CD4-positive, alpha-beta T cell treated with Interleukin-15 for 4 hours (primary cell): ENCODE measurements at regions not wholly inside any gene's neighbourhood (a gene's known extent, or its start where the extent isn't known, plus 50 kb on each side); places are given as distances from the start of the nearest gene placed in this dataset.

Experiments used
- DNase-seq: peaks from one replicate; pipeline ENCODE4 v3.0.0-alpha.2; 2020; ENCODE audit warnings: low spot score

DNA sequence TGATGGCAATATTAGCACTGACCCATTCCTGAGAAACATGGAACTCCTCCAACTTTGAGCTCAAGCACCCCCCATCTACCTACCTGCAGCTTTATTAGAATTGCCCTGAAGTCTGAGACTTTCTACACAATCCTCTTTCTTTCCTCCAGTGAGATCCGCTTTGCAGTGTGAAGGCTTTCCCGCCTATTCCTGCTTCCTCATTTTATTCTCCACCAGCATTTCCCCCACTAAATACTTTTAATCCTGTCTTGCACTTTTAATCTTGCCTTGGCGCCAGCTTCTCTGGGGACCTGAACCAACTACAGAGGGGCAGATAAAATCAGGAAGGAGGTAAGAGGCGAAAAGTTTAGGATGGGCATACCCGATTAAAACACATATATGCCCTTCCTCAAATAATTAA is 178.1 kb upstream of the PRDM1 start:
- no peak for DNase-seq

DNA sequence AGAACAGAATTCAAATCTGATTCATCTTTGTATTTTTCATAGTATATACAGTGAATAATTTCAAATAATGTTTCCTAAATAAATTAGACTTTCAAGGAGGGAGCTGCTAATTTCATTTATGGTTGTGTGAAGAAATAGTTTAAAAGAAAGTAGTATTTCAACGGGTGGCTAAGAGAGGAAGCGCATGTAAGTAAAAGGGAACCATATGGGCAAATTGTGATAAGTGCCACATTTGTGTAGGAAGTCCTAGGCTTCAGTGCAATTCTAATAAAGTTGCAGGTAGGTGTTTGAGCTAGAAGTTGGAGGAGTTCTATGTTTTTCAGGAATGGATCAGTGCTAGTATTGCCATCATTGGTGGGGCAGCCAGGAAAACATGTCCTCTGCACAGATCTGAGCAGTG is 178.8 kb upstream of the PRDM1 start:
- no peak for DNase-seq

DNA sequence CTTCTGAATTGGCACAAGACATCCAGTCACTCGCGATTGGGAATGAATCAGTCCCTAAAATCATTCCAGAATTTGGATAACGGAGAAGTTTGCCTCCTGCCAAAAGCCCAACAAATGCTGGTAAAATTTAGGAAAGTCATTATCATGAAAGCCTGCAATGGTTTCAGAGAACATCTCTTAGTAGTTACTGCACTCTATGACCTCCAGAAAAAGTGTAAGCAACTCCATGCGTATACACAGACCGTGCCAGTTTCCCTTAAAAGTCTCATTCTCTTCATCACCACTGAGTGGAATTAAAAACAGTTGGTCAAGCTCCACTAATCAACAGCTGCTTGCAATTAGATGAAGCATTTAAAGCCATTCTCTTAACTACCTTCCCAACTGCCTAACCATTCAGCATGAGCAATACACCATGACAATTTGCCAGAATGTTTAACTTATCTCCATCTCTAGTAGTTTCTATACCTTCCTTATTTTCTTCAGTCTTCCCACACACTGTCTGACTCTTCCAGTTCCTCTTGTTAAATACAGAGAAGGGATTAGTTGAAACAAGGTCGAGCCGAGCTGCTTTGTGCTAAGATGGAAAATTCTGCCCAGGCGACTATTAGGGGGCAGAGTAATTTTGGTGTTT is 183.6 kb upstream of the PRDM1 start:
- DNase-seq, result no peak

DNA sequence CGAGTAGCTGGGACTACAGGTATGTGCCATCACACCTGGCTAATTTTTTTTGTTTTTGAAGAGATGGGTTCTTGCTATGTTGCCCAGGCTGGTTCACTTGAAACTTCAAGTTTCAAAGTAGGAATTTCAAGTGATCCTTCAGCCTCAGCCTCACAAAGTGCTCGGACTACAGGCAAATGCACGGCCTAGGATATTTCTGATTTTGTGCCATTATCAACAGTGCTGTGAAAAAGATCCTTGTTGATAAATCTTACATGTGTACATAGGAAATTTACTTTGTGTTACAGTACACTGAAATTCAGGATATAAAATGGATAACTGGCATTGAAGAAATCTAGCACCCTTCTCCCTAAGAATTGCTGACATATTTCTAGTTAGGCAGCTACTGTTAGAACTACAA is 184.6 kb upstream of the PRDM1 start:
- DNase-seq, result no peak

DNA sequence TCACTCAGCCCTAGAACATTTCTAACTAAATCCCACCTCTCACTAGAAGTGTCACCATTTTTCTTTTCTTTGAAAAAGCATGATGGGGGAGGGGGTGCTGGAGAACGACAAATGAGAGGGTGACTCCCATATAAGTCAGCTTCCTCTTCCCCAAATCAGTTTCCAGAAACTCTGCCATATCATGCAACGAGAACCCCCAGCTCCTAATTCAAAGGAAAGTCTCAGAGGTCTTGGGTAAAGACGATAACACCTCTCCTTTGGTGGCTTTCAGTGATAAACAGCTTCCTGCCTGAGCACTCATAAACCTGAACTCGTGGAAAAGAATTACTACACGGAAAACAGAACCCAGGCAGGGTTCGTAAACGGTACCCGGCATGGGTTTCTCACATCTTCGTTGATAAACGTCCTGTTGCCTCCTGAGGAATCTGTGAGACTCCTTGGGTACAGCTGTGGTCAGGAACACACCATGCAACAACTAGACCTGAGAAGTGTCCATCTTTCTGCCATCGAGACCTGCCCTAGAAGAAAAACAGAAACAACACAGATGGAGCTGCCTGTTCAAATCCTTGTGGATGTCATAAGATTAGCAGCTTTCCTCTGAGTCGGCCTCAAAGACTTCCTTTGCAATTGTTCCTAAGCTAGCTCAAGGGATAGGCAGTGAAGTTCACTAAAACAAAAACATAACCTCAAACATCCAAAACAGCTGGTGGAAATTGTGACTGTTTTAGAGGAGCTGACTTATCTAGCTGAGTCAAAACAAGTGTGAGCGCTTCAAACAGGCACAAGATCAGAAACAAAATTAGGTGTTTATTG is 185.8 kb upstream of the PRDM1 start:
- peak; percentile 21 for DNase-seq

DNA sequence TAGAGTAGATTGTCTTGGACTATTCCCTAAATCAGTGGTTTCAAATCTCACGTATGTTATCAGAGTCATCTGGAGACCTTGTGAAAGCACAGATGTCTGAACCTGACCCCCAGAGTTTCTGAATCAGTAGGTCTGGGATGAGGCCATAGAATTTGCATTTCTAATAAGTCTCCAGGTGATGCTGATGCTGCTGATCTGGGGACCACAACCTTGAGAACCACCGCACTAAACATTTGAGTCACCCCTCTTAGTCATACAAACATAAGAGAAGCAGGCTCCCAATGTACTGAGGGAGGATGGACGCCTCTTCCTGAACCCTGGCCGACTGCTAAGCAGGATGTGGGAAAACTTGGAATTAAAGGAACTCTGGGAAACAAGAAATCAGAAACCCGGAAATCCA is 187.8 kb upstream of the PRDM1 start:
- DNase-seq, result no peak

DNA sequence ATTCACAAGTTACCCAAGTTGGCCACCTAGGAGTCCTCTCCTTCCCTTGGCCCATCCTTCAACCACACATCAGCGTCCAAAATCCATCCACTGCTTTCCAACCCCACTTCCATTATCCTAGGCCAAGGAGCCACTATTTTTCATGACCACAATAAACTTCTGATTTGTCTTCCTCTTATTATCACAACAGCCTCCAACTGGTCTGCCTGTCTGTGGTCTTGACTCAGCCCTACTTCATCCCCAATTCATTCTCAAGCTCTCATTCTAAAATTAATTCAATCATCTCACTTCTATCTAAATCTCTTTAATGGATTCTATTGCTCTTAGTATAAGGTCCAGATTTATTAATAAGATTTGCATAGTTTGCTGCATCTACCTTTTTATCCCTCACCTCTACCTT is 189.0 kb upstream of the PRDM1 start:
- DNase-seq, result no peak

DNA sequence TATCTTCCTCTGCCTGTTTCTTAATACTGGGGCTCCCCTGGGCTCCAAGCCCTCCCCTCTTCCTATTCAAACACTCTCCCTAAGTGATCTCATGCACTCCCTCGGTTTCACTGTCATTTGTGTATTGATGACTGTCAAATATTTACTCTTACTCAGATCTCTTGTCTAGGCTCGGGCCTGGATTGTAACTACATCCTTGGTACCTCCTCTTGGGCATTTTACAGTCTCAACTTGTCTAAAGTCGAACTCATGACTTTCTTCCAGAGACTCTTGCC is 189.4 kb upstream of the PRDM1 start:
- DNase-seq, result no peak

DNA sequence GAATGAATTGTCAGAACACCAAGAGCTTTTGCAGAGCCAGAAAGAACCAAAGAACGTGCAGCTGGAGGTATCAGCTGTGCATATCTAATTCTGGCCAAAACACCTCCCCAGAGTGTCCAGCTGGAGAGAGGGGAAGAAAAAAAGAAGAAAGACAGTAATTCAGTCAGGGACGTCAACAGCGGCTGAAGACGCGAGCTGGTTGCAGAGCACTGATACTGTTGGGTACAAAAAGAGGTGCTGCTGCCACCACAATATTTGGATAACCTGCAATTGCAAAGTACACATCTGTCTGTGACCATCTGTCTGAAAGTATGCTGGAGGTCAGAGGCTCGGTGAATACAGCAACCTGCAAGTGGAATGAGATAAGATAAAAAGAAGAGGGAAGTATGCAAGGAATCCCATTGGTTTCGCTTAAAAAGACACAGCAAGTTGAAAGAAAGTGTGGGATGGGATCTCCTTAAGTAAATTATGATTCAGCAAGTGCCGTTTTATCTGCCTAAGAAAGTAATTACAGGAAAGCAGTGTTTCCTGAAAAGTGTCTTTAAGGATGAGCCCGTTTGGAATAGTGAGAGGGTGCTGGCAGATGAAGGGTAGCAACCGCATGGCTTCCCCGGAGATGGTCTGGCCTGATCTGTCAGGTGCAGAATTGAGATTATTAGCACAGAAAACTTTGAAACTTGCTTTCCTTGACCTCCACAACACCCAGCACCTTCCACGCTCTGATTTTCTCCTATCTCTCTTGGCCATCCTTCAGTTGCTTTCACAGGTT is 189.9 kb upstream of the PRDM1 start:
- no peak for DNase-seq

DNA sequence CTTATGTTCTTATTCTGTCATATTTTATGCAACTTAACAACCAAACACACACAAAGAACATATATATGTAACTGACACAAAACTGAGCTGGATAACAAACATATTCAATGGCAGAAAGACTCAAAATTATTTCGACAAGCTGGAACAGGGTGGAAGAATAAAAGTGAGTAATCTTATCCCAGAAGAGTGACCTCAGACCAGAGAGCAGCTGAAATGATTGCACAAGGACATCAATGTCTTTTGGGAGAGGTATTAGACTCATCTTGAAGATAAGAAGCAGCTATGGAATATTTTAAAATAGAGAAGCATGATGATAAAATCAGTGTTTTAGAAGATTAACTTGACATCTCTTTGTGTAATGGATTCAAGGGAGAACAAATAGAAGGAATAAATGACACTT is 191.6 kb upstream of the PRDM1 start:
- DNase-seq, result no peak

DNA sequence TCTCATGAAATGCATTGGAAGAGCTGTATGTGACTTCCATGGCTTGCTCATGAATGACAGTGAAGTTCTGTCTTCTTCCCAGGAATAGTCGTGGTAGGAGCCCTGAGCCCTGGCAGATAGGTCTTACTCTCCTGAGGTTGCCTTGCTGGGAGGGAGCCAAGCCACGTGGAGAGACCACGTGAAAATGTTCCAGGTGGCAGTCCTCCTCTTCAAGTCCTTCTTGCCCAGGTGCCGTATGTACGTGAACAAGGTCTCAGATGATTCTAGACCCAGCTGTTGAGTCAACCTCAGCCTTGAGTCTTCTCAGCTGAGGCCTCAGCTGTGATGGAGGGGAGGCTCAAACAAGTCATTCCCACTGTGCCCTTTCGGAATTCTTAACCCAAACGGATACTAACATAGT is 192.4 kb upstream of the PRDM1 start:
- DNase-seq, result no peak

DNA sequence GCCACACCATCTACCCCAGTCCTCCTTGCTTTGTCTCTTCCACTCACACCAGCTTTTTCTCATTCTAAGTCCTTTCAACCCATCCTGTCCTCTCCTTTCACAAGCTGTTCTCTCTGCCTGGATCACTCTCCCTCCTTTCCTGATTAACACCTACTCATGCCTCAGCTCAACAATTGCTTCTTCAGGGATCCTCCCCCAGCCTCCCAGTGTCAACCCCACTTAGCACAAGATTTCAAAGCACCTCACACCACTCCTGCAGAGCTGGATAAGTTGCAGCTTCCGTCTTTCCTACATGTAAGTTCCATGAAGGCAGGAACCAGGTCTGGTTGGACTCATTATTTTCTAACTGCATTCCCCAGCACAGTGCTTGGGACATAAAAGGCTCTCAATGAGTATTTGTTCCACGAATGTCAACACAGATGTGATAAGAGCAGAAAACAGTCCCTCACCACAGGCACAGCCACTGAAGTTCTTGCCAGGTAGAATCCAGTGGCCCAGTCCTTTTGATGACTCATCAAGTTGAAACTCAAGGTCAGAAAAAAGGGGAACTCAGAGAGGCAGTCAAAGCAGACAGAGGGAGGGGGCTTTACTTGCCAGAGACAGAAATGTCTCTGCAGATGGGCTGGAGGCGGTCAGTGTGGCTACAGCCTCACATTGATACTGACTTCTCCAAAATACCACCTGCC is 193.4 kb upstream of the PRDM1 start:
- DNase-seq, result no peak

DNA sequence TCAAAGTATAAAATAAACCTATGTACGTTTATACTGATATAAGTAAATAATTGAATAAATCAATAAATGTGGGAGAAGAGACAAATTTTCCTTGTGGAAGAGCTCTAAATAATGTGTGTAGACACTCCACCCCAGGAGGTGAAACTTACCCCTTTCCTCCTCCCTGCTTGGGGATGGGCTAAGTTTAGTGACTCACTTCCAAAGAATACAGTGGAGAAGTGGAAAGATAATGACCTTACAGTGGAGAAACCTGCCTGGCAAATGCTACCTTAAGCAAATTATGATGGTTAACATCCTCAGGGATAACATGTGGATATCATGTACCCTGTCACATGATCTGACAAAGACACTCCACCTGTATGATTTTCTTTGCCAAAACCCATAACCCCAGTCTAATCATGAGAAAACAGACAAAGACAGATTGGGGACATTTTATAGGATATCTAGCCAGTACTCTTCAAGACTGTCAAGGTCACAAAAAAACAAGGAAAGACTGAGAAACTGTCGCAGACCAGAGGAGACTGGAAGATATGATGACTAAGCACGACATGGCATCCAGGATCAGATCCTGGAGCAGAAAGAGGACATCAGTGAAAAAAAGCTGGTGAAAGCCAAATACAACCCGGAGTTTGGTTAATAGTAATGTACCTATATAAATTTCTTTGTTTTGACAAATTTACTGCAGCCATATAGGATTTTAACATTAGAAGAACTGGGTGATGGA is 195.5 kb upstream of the PRDM1 start:
- no peak for DNase-seq

DNA sequence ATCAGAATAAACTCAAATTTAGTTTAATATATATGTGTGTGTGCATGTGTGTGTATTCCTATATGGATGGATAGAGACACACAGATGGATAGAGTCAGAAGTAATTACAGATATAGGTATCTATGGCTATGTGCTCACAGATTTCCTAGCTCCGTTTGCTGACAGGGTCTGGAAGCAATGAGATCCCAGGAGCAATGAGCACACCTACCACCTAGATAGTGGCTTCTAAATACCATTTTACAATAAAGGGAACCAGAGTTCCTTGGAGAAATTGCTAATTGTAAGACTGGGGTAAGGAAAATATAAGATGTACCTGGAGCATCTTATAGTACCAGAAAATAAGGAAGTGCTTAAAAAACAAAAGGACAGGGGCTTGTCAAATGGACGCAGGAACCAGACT is 196.2 kb upstream of the PRDM1 start:
- DNase-seq, result no peak

DNA sequence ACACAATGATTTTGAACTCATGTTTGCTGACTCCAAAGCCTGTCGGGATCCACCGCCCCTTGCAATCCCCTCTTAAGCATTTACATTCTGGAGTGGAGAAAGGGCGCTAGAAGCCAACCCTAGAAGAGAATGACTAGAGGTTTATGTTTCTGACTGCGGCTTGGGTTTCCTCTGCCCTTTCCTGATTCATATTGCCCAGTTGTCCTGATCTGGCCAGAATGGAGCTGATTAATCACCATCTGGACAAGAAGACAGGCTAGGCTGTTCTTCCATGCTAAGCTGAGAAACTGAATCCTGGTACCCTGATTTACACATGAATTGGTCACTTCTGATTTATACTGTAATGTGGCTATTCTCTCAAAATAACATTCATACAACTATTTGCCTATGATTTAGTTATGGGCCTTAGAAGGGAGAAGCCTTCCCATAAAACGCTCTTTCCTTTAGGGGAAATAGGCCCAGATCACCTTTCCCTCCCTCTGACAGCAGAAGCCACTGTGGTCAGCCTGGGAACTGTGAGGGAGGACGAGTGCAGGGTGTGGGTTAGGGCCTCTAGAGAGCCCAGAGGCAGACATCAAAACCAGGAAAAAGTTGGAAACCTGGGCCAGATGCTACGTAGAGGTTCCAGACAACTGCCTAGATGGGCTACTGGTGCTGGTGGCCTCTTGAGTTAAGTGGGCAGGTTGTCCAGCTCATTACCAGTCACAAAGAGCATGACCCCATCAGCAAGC is 199.2 kb upstream of the PRDM1 start:
- no peak for DNase-seq

DNA sequence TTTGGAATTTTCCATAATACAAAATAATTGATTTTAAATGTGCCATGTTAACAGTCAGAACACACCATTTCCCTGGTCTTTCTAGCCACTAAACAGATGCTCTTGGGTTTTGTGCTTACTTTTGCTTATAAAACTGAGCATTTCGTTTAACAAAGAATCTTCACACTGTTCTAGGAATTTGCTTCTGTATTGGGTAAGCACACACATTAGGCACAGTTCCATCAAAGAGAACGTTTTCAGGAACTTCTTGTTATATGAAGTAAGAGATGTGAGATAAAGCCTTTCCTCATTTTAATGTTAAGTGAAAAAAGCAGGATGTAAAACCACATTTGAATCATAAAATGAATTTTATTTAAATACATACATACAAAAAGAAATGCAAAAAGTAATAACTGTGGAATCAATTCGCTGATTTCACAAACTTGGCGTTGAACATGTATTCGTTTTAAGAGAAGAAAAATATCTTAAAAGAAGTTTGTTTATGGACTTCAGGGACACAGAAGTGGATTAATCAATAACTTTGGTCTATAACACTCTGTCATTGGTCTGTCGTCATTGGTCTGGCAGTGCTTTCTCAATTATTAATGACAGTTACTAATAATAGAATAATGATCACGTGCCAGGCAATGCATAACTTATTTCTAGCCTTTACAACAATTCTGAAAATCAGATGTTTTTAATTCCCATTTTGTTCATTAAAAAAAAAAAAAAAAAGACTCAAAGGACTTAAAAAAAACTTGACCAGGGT is 199.9 kb upstream of the PRDM1 start:
- DNase-seq, result no peak

DNA sequence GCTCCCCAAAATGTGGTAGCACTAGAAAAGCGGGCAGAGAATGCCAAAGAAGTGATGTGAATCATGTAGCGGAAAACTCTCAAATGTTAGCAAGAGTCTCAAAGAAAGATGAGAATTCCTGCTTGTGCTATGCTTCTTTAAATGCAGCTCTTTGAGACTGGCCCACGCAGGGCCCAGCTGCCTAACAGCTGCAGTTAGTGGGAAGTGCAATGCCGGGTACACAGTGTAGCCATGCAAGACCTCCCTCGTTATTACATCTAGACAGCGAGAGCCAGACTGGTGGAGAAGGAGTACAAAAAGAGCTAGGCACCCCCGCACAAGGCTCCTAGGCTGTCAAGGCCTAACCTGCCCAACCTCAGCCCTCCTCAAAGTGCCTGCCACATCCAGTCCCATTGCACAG is 201.7 kb upstream of the PRDM1 start:
- no peak for DNase-seq

DNA sequence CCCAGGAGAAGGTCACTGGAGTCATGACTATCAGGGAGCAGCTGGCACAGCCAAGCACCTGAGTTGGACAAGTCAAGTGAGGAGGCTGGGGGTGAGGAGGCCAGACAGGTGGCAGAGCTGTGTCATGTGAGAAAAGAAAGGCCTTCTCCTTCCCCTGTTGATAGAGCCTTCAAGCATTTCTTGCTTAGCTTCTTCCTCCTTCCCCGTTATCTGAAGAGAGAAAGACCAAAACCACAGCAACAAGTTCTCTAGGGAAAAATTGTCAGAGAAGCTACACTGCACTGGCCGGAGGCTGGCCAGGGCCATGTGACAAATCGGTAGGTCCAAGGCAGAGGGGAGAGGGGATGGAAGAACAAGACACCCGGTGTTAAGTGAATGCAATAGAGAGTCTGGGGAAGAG is 202.1 kb upstream of the PRDM1 start:
- no peak for DNase-seq

DNA sequence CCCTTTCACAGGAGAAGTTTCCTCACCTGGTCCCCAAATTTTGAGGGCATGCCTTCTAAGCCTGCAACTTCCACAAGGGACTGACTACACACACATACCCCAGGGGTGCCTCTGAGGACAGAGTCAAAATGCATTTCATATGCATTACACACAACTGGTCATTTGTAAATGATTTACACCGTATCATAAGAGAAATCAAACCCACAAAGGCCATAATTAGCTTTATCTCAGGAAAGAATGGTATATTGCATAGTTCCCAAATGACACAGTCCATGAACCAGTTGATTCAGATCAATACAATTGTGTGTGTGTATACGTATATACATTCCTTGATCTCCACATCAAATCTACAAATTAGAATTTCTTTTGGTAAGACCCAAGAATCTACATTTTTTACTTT is 203.3 kb upstream of the PRDM1 start:
- DNase-seq, result no peak

DNA sequence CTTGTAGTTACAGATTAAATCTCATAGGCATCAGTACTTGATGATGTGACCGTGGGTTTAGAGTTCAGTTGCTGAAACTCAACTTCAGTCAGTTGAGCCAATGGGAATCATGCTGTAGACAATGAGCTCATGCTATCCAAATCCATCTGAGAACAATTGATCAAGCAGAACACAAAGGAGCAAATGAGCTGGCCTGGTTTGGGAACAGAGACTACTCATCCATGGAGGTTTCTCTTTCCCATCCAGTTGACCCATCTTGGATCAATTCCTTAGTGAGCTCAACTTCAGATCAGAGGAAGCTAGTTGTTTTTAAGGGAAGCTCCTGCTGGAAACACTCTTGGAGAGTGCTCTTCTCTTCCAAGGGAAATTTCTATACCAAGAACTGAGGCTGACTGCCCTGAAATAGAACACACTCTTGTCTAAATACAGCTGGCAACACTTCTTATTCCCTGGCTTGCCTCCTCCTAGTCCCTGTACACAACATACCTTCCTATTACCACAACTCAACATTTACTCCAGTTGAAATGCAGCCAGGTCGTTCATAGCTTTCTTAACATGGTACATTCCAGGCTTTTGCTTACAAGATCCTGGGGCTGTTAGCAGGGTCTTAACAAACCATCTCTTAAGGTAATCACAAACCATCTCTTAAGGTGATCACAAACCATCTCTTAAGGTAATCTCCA is 203.9 kb upstream of the PRDM1 start:
- no peak for DNase-seq
